Activated CD4-positive, alpha-beta T cell treated with anti-CD3 and anti-CD28 coated beads, Interleukin-2, Interleukin-6, amounts not matched to agents 100 ng/mL and 50 ng/mL, durations not matched to agents 16 hours and 8 hours (primary cell): ENCODE measurements at regions not wholly inside any gene's neighbourhood (a gene's known extent, or its start where the extent isn't known, plus 50 kb on each side); places are given as distances from the start of the nearest gene placed in this dataset.

ENCODE experiments used
- DNase-seq: peaks from one replicate; pipeline ENCODE4 v3.0.0-alpha.2; 2020

DNA sequence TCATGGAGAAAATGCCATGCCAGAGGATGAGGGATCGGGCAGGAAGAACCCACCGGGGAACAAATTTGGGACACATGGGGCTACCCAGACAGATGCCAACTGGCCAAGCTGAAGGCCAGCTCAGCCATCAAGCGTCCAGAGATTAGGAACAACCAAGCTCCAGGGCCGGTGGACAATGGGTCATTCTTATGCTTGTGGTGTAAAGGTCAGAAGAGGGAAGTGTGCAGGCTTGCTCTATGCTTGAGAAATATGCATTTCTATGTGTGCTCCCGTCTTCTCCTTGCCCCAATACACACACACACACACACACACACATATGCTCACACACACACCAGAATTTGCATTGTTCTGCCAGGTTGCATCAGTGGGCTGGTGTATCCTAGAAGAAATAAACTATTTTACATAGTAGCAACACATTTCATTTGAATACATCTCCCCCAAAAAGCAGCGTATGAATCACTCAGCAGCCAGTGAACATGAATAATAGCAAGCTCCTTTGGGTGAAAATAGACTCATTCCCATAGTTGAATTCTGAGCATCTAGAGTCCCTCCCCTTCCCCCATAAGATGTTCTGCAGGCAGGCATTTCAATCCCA, 201.9 kb upstream of the PPARGC1A start:
- DNase-seq, result no peak

DNA sequence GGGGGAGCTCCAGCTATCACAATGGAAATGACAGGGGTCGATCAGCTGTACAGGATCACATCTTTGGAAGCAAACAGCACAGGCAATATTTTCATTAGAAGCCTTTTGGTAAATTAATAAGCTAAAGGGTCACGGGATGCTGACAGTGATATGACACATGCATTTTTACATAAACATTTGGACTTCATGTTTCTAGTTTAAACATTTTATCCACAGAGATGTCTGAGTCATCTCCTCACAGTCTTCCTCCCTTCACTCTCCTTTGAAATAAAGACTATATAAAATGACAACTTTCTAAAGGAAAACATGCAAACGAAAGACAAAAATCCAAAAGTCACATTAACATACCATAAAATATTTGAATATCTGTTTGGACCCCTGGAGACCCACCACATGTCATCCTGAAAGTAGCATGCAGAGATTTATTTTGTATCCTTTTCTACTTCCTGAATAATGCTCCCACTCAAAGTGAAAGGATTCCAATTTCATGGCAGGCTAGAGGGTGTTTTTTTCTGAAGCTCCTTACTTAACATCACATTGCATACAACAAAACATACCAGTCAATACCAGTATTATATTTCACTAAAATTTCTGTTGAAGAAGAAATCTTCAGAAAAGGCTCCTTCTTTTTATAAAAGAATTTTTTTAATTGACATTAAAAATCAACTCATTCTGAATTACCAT, 200.1 kb upstream of the PPARGC1A start:
- DNase-seq, result no peak

DNA sequence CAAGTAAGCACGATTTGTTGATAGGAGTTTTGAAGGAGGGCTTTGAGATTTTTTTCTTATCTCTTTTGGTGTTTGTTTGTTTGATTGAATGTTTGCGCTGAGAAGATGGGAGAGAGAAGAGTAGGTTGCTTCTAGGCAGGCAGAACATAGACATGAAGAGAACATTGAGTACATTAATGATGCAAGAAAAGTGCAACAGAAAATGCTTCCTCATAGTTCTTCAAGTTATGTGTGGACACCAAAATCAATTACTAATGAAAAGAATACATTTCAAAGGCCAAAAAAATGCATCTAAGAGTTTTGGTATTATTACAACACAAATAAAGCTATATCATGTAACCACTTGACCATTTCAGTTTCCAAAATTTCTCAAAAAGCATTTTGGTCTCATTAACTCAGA, 191.0 kb upstream of the PPARGC1A start:
- DNase-seq, result no peak

DNA sequence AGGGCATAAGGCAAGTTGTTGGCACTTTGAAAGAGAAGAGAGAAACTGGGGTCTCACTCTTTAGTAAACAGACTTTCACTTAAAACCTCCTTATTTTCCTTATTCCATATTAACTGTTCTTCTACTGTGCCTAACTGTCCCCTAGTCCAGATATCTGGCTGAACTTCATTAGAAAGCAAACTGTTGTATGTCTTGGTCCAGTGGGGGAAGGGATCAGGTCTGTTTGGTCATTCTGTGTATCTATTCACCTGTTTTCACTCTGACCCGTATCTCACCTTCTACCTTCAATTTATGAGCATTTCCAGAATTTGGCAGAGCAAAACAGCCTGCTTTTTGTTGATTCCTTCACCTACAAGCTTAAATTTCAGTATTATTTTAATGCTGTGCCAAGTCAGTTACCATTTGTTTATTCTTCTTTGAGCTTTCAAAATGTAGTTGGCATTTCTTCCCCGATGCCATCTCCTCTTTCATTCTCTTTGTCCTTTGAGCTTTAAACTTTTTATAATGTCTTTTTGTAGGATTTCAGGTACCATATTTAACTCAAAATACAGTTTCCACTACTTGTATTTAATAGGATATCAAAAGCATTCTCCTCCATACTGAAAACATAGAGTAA, 188.6 kb upstream of the PPARGC1A start:
- DNase-seq, result no peak

DNA sequence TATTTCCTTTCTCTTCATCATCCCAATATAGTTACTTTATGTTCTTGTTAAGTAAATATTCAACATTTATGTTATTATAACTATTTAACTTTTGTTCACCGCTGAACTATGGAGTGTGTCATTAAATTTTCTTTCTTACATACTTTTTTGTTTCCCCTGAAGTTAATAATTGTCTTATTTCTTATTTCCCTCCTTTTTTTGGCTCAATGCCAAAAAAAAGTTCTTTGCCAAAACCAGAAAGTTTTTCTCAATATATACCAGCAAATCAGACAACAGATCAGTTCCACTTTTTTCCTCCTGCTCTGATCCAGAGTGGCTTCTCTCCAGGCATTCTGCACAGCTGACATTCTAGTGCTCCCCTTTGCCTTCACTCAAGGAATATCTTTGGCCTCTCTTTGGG, 187.0 kb upstream of the PPARGC1A start:
- no peak for DNase-seq

DNA sequence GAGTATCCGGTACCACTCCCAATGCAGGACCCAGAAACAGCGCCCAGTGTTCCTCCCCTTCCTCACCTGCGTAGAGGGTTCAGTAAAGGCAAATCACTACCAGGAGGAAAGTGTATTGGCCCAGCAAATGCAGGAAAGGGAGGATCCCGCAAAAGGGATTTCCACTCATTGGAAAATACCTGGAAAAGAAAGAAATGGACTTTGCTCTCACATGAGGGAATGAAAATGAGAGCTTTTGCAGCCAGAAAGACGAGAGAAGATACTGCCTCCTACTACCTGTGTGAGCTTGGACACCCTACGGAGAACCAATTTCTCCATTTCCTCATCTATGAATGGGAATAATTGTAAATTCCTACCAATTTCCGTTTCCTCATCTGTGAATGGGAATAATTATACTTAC, 184.1 kb upstream of the PPARGC1A start:
- DNase-seq, result no peak

DNA sequence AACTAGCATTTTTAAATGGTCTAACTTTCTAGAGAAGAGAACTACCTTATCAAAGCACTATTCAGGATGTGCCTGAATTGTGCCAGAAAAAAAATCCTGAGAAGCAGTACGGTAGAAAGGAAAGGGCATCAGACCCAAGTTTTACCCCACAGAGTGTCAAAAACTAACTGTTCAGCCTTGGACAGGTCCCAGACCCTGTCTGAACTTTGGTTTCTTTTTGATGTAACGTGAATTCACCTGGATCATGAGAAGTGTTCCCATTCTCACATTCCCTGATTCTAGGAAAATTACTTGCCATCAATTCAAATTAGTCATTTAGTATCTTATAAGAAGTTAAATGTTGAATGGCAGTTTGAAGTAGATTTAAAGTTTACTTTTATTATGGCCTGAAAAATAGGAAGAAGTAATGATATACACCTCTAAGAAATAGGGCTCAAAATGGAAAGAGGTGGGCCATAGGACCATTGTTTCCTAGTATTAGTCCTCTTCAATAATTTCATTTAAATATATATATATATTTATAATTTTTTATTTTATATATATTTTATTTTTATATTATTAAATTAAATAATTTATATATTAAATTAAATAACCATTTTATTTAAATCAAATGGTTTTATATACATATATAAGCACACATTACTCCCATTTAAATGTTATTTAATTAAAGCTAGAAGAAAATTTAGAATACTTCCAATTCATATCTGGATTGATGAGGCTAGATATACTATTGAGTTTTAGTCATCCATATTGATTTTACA, 181.9 kb upstream of the PPARGC1A start:
- no peak for DNase-seq

DNA sequence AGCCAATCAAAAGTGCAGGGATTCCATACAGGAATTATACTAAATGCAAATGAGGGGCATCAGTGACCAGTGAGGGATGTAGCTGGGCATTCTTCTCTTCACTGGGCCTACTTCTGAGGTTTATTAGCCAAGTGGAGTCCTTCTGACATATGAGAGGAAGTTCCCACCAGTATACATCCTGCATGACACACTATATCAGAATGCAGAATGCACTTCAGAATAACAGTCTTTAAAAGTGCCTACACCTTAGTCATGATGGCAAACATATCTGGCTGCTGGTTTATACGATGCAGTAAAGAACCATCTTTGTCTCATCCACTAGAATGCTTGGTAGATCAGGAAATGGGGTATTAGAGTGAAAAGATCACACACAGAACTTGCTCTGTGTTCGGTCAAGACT, 180.3 kb upstream of the PPARGC1A start:
- DNase-seq, result no peak

DNA sequence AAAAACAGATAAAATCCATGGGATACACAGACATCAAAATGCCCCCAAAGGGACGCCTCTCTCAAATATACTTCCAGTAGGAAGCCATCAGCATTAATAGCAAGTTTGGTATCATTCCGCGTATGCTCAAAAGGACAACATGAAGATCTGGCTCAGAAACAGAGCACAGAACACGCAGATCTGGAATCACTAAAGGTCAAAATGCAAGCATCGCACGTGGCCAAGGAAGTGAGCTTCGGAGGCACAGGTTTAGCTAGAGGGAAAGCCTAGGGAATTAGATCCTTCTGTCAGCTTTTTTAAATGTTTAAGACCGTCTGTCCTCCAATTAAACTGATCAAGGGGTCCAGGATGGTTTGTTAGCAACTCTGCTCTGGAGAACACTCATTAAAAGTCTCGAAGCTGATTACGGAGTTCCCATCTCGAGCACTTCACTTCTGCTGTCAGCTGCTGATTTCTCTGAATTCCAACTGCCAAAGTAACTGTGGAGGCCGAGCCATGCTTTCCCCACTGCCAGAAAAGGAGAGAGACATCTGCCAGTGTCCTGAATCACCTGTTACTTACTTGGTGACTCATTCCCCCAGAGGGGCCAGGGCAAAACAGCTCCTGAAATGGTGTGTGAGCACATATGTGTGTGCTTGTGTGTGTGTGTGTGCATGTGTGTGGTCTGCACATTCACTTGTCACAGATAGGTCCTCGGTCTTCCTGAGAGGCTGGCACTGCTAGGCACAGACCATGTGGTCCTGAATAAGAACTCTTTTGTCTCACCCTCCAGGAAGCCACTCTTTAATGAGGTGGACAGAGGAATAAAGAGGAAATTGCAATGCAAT, 177.7 kb upstream of the PPARGC1A start:
- no peak for DNase-seq

DNA sequence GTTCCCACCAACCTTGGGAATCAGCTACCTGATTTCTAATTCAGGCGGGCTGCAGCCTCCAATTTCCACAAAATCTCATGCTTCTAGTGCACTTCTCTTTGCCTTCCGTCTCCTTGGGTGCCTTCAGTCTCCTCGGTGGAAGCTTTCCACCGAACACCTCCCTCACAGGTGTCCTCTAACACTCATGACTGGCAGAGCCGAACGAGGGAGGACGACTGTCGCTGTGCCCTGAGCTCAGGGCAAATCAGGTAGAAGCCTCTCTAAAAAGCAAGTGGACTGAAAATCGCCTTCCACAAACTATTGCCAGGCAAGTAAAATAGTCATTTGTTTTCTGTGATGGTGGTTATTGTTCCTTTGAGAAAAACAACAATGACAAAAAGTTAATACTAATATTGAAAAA, 176.1 kb upstream of the PPARGC1A start:
- DNase-seq, result no peak

DNA sequence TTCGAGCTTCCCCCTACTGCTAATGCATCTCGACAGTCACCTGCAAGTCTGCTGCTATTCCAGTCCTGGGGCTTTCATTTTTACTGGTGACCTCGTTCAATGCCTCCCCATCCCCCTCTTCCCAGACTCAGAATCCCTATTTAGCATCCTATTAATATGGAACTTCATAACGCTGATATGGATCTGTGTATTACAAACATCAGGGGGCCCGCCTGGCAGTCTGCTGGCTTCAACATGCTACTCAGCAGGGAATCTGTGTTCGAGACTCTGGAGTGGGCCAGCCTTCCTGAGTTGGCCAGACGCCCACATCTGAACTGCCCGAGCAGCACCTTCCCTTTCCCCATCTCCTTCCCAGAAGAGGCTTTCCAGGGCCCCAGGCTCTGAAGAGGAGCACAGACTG, 173.9 kb upstream of the PPARGC1A start:
- DNase-seq, result no peak

DNA sequence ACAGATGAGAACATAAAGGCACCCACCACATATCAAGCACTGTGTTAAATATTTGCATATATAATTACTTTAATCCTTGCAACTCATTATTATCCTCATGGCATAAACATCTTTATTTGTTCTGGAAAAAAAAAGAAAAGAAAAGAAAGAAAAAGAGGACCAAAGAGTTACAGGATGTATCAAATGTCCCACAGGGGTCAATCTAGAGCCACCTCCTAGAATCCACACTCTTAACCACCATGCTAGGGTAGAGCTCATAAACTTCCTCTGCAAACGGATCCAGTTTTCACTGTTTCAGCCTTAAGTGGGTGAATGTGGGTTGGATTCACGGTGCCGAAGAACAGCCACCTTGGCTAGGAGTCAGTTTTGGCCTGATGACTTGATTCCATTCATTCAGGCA, 171.1 kb upstream of the PPARGC1A start:
- no peak for DNase-seq

DNA sequence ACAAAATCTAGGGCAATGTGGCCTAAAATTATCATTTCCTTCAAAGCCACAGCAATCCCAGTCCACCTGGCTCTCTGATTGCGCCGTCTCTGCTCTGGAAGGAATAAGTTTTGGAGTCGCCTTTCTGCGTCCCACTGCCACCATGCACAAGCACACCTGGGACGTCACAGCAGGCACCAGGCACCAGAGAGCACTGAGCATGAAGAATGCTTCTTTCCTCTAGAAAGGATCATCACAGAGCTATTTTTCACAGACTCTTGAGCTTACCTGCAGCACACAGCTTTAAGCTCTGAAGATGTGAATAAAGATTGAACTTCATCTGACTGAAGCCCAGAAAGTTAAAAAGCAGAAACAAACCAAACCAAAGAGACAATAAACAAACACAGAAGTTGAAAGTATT, 170.0 kb upstream of the PPARGC1A start:
- no peak for DNase-seq

DNA sequence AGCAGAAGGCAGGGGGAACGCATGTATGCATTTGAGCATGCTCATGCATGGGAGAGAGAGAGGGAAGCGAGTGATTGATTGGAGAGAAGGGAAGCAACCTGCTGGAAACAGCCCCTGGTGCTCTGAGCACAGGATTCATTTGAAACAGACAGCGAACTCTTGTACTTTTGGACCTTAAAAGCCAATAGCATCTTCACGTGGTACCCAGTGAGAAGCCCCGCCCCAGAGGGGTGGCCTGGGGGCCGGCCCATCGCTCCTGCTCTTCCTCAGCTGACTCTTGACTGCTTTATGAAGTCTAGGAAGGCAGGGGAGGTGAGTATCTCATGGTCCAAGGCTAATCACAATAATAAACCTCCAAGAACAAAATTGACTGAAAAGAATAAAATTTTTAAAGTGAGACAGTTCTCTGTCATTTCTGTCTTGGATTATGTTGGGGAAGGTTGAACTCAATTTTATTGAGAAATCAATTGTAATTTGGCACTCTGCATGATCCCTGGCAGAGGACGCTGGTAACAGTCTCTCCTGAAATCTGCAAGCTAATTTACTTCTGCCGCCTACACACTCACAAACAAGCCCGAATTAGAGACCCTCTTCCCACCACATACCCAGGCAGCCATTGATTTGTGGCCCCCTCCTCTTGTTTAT, 168.2 kb upstream of the PPARGC1A start:
- no peak for DNase-seq

DNA sequence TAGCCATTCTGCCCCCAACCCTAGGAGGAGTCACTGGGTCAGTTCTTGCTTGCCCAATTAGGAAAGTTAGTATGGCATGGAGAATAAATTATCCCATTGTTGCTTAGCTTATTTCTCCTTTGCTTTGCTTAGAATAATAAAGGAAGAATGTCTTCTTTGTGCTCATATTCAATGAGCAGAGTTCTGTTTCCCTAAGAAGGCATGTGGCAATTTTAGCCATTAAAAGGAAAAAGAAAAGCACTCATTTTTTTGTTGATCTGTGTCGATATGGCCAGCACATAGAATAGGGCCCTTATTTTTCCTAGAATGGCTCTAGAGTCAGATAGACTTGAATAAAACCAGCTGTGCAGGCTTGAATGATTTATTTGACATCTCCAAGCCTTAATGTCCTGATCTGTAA, 166.4 kb upstream of the PPARGC1A start:
- no peak for DNase-seq

DNA sequence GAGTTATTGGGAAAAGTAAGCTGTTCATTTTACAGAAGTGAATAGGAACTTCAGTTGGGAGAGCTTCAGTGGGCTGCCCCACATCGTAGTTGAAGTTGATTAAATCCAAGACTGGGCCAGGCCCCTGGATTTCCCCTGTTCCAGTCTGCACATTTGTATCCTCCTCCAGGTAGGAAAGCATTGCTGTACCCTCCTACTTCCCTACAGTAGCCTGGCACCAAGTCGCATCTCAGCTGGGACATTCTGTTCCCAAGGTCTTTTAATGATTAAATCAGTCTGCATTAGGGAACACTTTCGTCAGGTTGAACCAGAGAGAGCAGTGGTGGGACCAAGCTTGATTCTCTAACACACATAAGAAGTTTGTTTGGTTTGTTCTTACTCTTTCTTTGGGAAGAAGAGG, 165.8 kb upstream of the PPARGC1A start:
- DNase-seq, result no peak

DNA sequence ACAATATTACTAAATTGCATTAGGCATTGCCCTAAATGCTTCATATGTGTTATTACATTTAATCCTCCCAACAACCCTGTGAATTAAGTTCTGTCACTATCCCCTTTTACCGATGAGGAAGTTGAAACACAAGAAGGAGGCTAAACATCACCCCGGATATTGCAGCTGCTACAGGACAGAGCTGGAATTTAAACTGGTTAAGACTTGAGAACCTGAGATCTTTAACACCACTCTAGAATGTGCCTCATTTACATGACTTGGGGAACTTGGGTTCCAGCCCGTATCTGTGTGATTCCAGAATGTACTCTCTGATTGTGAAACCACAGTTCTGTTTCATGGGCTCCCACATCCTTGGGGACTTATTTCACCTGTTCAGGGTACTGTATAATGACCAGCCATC, 165.1 kb upstream of the PPARGC1A start:
- DNase-seq, result no peak

DNA sequence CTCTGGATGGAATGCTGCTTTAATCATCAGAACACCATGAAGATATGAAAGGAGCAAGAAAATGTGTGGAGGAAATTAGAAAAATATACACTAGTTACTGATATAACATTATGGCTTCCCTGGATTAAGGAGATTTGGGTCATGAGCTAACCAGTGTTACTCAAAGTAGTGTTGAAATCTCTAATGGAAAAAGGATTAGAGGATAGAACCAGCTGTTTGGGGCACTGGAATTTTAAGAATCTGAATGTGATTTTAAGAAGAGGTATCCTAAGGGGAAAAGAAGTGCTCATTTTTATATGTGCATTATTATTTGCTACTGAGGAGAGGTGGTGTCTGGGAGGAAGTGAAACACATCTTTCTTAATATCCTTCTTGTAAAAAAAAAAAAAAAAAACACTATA, 164.1 kb upstream of the PPARGC1A start:
- no peak for DNase-seq

DNA sequence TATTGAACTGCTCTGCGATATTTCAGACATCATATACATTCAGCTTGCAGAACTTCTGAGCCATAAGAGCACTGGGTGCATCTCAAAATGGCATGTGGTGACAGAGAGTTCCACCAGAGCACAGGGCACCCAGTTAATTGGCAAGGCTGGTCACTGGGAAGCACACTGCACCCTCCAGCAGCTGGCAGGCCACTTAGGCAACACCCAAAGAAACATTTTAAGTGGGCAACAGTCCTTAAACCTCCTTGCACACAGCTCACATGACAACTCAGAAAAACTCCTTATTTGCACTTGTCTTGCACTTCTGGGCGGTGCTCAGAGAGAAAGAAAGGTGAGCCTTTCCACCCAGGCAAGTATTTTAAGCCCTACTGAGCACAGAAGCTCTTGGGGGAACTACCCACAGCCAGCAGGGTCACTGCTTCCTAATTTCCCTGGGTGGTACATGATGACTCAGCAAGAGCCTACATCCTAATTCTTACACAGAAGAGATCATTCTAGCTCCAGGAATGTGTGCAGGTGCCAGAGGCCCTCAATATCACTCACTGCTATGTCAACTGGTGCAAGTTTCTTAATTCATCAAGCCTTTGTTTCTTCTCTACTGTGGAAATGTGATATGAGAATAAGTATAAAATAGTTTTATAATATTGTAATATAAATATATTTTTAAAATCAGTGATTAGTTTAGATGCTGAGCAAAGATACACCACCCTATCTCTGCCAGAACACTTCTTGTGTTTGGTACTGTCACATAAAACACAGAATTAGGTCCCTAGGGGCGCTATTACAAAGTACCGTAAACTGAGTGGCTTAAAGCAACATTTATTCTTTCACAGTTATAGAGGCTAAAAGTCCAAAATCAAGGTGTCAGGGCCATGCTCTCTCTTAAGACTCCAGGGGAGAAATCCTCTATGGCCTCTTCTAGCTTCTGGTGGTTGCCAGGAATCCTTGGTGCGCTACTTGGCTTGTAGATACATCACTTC, 155.1 kb upstream of the PPARGC1A start:
- no peak for DNase-seq

DNA sequence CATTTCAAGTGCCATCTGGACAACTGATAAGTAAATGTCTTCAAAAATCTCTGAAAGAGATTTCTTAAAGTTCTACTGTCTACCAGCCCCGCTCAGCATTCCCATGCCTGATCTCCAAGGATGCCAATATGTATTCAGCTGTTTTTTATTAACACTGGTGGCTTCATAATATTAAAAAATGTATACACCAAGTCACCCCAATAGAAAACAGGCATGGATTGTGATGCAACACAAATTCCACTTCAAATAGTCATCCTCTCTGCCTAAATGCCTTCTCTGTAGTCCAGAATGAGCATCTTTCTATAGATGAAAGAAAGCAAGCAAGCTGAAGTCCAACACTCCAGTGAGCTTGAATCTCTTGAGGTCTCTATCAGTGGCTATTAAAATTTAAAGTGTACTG, 152.2 kb upstream of the PPARGC1A start:
- no peak for DNase-seq

DNA sequence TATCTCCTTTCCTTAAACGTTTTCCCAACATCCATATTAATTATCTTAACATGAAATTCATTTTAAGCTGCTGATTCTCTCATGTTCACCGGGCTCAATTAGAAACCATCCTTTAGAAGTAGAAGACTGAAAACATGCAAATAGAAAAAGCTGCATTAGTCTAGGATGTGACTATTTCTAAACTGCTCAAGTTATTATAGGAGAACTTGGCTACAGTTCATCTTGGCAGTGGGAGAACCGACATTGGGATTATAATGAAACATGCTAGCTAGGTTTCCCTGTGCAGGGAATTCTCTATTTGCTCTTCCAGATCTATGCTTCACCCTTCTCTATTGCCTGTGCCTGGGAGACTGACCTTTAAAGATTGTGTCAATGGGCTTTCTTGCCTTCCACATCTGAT, 151.0 kb upstream of the PPARGC1A start:
- no peak for DNase-seq
